B cell (primary cell): ENCODE measurements at regions not wholly inside any gene's neighbourhood (a gene's known extent, or its start where the extent isn't known, plus 50 kb on each side); places are given as distances from the start of the nearest gene placed in this dataset.
A peak's percentile ranks its signal among the peaks of the same experiment; 100 is the strongest.

Experiments used
- ATAC-seq: fragments of 200-7000 bp; cut with Tn5 transposase; one replicate; pipeline ENCODE4 v1.10.0; 2021; ENCODE audit warnings: low read depth, mild to moderate bottlenecking, moderate number of reproducible peaks, moderate library complexity
- CTCF ChIA-PET: fragments of 350-600 bp; sonication (Branson Sonifier 250); formaldehyde crosslinking; loops from one replicate; lab custom pipeline; 2021; ENCODE audit warnings: antibody characterized with exemption, inconsistent platforms; lab: Charles Lee
- POLR2A ChIA-PET: fragments of 350-600 bp; sonication (Branson Sonifier 250); formaldehyde crosslinking; loops from one replicate; lab custom pipeline; 2021; ENCODE audit warnings: antibody characterized with exemption; lab: Charles Lee
- DNase-seq: peaks from one replicate; pipeline ENCODE4 v3.0.0; 2013
- H2AFZ ChIP-seq: 2 replicates; pipeline ENCODE4 v1.6.1; 2012; ENCODE audit warnings: mild to moderate bottlenecking, low read depth, low read length; ENCODE audit not compliant: insufficient read depth, poor library complexity, severe bottlenecking
- H3K27ac ChIP-seq, 2 donors: 1 replicate in 1 of 2; 2 replicates in 1 of 2; pipeline ENCODE4 v1.5.1; 2012 to 2013; ENCODE audit warnings: low read length in 2 of 2, mild to moderate bottlenecking in 2 of 2, moderate library complexity in 1 of 2
- H3K27me3 ChIP-seq, 4 experiments: fragments of 200-600 bp in 1 of 4; sonication (generic) in 1 of 4; replicated peaks in 1 of 4; 1 replicate in 2 of 4; 2 replicates in 2 of 4; pipeline versions ENCODE4 v1.6.1 to v1.7.0; 2013 to 2016; ENCODE audit warnings: low read length in 3 of 4, mild to moderate bottlenecking in 2 of 4, mixed read lengths in 1 of 4, moderate library complexity in 1 of 4; ENCODE audit not compliant: insufficient read depth in 4 of 4, control insufficient read depth in 3 of 4; ENCODE audit errors: control extremely low read depth in 1 of 4
- H3K36me3 ChIP-seq, 2 experiments: replicated peaks in 1 of 2; 1 replicate in 1 of 2; 2 replicates in 1 of 2; pipeline versions ENCODE4 v1.6.1 to v1.7.1; 2013; ENCODE audit warnings: low read length in 1 of 2; ENCODE audit not compliant: insufficient read depth in 2 of 2, control insufficient read depth in 1 of 2; ENCODE audit errors: control extremely low read depth in 1 of 2, extremely low read depth in 1 of 2
- H3K4me1 ChIP-seq, 2 donors: fragments of 200-600 bp in 1 of 2; sonication (generic) in 1 of 2; 1 replicate in 1 of 2; 2 replicates in 1 of 2; pipeline versions ENCODE4 v1.5.1 to v1.6.1; 2013 to 2017; ENCODE audit warnings: low read length in 2 of 2; ENCODE audit not compliant: control insufficient read depth in 2 of 2, insufficient read depth in 2 of 2
- H3K4me2 ChIP-seq: replicated peaks from 2 replicates; pipeline ENCODE3; 2012; ENCODE audit warnings: mild to moderate bottlenecking, low read depth, low read length; ENCODE audit not compliant: poor library complexity, severe bottlenecking
- H3K4me3 ChIP-seq, 5 experiments: fragments of 200-600 bp in 1 of 5; sonication (generic) in 1 of 5; 1 replicate in 3 of 5; 2 replicates in 2 of 5; pipeline versions ENCODE4 v1.5.1 to v1.7.0; 2011 to 2016; ENCODE audit warnings: low read length in 4 of 5, mild to moderate bottlenecking in 4 of 5, low read depth in 2 of 5, control low read depth in 1 of 5, moderate library complexity in 1 of 5; ENCODE audit not compliant: insufficient read depth in 1 of 5; ENCODE audit errors: control extremely low read depth in 1 of 5, extremely low read depth in 1 of 5
- H3K79me2 ChIP-seq: fragments of 200-600 bp; sonication (generic); one replicate; pipeline ENCODE4 v1.6.0; 2016; ENCODE audit warnings: low read length; ENCODE audit not compliant: control insufficient read depth, insufficient read depth
- H3K9ac ChIP-seq: fragments of 200-600 bp; sonication (generic); 2 replicates; pipeline ENCODE4 v1.6.1; 2017; ENCODE audit warnings: mild to moderate bottlenecking, low read length, moderate library complexity
- H3K9me3 ChIP-seq, 3 donors: one replicate each; pipeline versions ENCODE4 v1.6.1 to v1.7.1; 2013; ENCODE audit warnings: low read length in 2 of 3; ENCODE audit not compliant: control insufficient read depth in 2 of 3, insufficient read depth in 1 of 3; ENCODE audit errors: control extremely low read depth in 1 of 3
- H4K20me1 ChIP-seq: 2 replicates; pipeline ENCODE4 v1.6.0; 2012; ENCODE audit warnings: mild to moderate bottlenecking, low read length; ENCODE audit not compliant: insufficient read depth, control insufficient read depth, poor library complexity, severe bottlenecking
- H3K27ac Mint-ChIP-seq: one replicate; pipeline ENCODE4 v1.8.0; 2021; ENCODE audit warnings: mixed read lengths
- H3K27me3 Mint-ChIP-seq: one replicate; pipeline ENCODE4 v1.8.0; 2021; ENCODE audit warnings: mixed read lengths
- H3K4me1 Mint-ChIP-seq: one replicate; pipeline ENCODE4 v1.8.0; 2021; ENCODE audit warnings: mixed read lengths
- H3K4me3 Mint-ChIP-seq: one replicate; pipeline ENCODE4 v1.8.0; 2021; ENCODE audit warnings: mixed read lengths
- H3K9me3 Mint-ChIP-seq: one replicate; pipeline ENCODE4 v1.8.0; 2022; ENCODE audit warnings: mixed read lengths; ENCODE audit not compliant: insufficient read depth
- EZH2 ChIP-seq: IDR thresholded peaks from 2 replicates; pipeline ENCODE4 v1.6.1; 2012; ENCODE audit warnings: borderline replicate concordance, low read depth, mild to moderate bottlenecking, moderate library complexity, low read length; ENCODE audit not compliant: insufficient read depth, poor library complexity, severe bottlenecking
- WGBS: methylation state at CpG from one replicate; pipeline ENCODE4 v1.1.5; 2013; ENCODE audit warnings: missing lambda C conversion rate; ENCODE audit not compliant: insufficient coverage; 5-methylcytosine and 5-hydroxymethylcytosine counted together
- intact Hi-C: fragments of 100-400 bp; cut with micrococcal nuclease; formaldehyde crosslinking; loops from one replicate; pipeline ENCODE4 v1.10.0; 2022
- TF ChIP-seq, protein P1 (sequence below): fragments of 200-600 bp; IDR thresholded peaks from one replicate; pipeline ENCODE4 v1.8.0; 2022; ENCODE audit warnings: antibody characterized with exemption, mild to moderate bottlenecking

DNA sequence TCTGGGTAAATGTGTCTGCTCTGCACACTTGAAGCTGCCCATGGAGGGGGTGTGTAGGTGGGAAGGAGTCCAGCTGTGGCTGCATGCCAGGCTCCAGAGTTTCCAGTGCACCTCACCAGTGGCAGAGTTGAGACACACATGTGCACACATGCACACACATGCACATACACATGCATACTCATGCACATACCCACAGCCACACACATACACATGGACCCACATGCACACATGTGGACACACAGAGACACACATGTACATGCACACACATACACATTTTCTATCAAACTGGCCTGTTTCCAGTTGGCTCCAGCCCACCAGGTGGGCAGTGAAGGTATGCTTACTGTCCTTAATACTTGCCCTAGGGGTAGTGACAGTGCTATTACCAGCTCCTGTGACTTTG, 99.7 kb downstream of the RAMP3 start:
- ChIA-PET POLR2A (no interaction called here), CTCF (no interaction called here)
- Histone ChIP-seq H3K9me3 (peaks cover 0 to 5% (median 0%) of the 10 kb centered on the region in 3 donors), H3K79me2 (no peaks in the 10 kb centered on the region), H3K4me2 (no peak overlapping the region), H2AFZ (no peak overlapping the region), H3K9ac (no peak overlapping the region), H3K4me1 (peaks cover 10 to 21% of the 10 kb centered on the region in 2 donors), H4K20me1 (no peaks in the 10 kb centered on the region), H3K4me3 (no peak overlapping the region), H3K27ac (no peak overlapping the region), H3K27me3 (peaks cover 0 to 28% (median 11%) of the 10 kb centered on the region in 4 experiments), H3K36me3 (no peaks in the 10 kb centered on the region)
- peaks cover 52% of the 10 kb centered on the region for H3K27me3 Mint-ChIP-seq
- H3K27ac Mint-ChIP-seq: no peak overlapping the region
- H3K4me3 Mint-ChIP-seq: no peak overlapping the region
- H3K4me1 Mint-ChIP-seq: peaks cover 24% of the 10 kb centered on the region
- TF ChIP-seq, protein P1, sequence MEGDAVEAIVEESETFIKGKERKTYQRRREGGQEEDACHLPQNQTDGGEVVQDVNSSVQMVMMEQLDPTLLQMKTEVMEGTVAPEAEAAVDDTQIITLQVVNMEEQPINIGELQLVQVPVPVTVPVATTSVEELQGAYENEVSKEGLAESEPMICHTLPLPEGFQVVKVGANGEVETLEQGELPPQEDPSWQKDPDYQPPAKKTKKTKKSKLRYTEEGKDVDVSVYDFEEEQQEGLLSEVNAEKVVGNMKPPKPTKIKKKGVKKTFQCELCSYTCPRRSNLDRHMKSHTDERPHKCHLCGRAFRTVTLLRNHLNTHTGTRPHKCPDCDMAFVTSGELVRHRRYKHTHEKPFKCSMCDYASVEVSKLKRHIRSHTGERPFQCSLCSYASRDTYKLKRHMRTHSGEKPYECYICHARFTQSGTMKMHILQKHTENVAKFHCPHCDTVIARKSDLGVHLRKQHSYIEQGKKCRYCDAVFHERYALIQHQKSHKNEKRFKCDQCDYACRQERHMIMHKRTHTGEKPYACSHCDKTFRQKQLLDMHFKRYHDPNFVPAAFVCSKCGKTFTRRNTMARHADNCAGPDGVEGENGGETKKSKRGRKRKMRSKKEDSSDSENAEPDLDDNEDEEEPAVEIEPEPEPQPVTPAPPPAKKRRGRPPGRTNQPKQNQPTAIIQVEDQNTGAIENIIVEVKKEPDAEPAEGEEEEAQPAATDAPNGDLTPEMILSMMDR: no peak
- no peak for TF ChIP-seq EZH2
- no peak for DNase-seq
- no peak for ATAC-seq
- no peaks in the 10 kb centered on the region for H3K9me3 Mint-ChIP-seq
- intact Hi-C loops: no loop called here

GRCh38 chr7:45258533-45259226, 101.1 kb downstream of the RAMP3 start:
- 33% methylated on average over 4 of the region's 5 CpGs for WGBS
- H3K4me2 ChIP-seq: peak overlapping the region; percentile 6
- no peak overlapping the region for H3K27ac Mint-ChIP-seq

More at GRCh38 chr7:45258533-45259226, 101.1 kb downstream of the RAMP3 start:
- Histone ChIP-seq H2AFZ (no peak overlapping the region), H3K27me3 (peaks cover 0 to 28% (median 11%) of the 10 kb centered on the region in 4 experiments), H4K20me1 (no peaks in the 10 kb centered on the region), H3K4me1 (peaks cover 10 to 21% of the 10 kb centered on the region in 2 donors), H3K27ac (no peak overlapping the region), H3K9me3 (peaks cover 0 to 8% (median 0%) of the 10 kb centered on the region in 3 donors), H3K4me3 (no peak overlapping the region), H3K9ac (no peak overlapping the region), H3K79me2 (no peaks in the 10 kb centered on the region), H3K36me3 (no peaks in the 10 kb centered on the region)
- Mint-ChIP-seq H3K9me3 (peaks cover 4% of the 10 kb centered on the region), H3K4me3 (peak overlapping the region; percentile 48), H3K27me3 (peaks cover 49% of the 10 kb centered on the region), H3K4me1 (peaks cover 24% of the 10 kb centered on the region)
- ChIA-PET CTCF (interaction anchor here (0.6 to 3.2 kb wide), 6 partner anchors 31 to 105 kb away, joined by 3 to 10 read pairs (median 3); no protein-coding TSS in a partner anchor), POLR2A (no interaction called here)
- intact Hi-C loops: no loop called here
- ATAC-seq: peak; percentile 49
- TF ChIP-seq EZH2: no peak
- TF ChIP-seq, protein P1: no peak
- peak; percentile 19 for DNase-seq
